ENCODE measurements at regions not wholly inside any gene's neighbourhood (a gene's known extent, or its start where the extent isn't known, plus 50 kb on each side); places are given as distances from the start of the nearest gene placed in this dataset.
"Not testable (repeated sequence)": the region's sequence is repeated elsewhere in the genome, so short reads cannot be mapped to it uniquely, and the experiment has no call there.

- ATAC-seq (no peak), DNase-seq (no peak)
These were observed 54.6 kb downstream of the DKK1 start for GRCh38 chr10:52368725-52369124.

GRCh38 chr10:52374207-52374606 is 60.1 kb downstream of the DKK1 start:
- not testable (repeated sequence) for DNase-seq, ATAC-seq

GRCh38 chr10:52376694-52377354 is 62.7 kb downstream of the DKK1 start:
- DNase-seq: no peak
- ATAC-seq: no peak

GRCh38 chr10:52378124-52378523 is 64.0 kb downstream of the DKK1 start:
- ATAC-seq (no peak), DNase-seq (no peak)

GRCh38 chr10:52379287-52379686 is 65.2 kb downstream of the DKK1 start:
- ATAC-seq (no peak), DNase-seq (no peak)

GRCh38 chr10:52383088-52383487 is 69.0 kb downstream of the DKK1 start:
- DNase-seq (no peak), ATAC-seq (no peak)

- ATAC-seq (no peak), DNase-seq (no peak)
These were observed 73.7 kb downstream of the DKK1 start for GRCh38 chr10:52387744-52388143.

GRCh38 chr10:52390388-52390787 is 76.3 kb downstream of the DKK1 start:
- no peak for ATAC-seq
- no peak for DNase-seq

GRCh38 chr10:52391927-52392602 is 78.0 kb downstream of the DKK1 start:
- DNase-seq (no peak), ATAC-seq (no peak)

- no peak for DNase-seq
- ATAC-seq: no peak
These were observed 80.2 kb downstream of the DKK1 start for GRCh38 chr10:52394246-52394645.

- ATAC-seq (no peak), DNase-seq (no peak)
These were observed 86.5 kb downstream of the DKK1 start for GRCh38 chr10:52400562-52400961.

- not testable (repeated sequence) for DNase-seq
These were observed 89.7 kb downstream of the DKK1 start for GRCh38 chr10:52403801-52404200.

GRCh38 chr10:52409195-52409594 is 95.1 kb downstream of the DKK1 start:
- ATAC-seq (no peak), DNase-seq (no peak)

More at GRCh38 chr10:52403801-52404200, 89.7 kb downstream of the DKK1 start:
- ATAC-seq: not testable (repeated sequence)

- no peak for ATAC-seq
- DNase-seq: no peak
These were observed 95.8 kb downstream of the DKK1 start for GRCh38 chr10:52409928-52410327.

GRCh38 chr10:52410916-52411315 is 96.8 kb downstream of the DKK1 start:
- DNase-seq: no peak
- no peak for ATAC-seq

- ATAC-seq (no peak), DNase-seq (no peak)
These were observed 105.2 kb downstream of the DKK1 start for GRCh38 chr10:52419281-52419680.

- ATAC-seq (no peak), DNase-seq (no peak)
These were observed 106.6 kb downstream of the DKK1 start for GRCh38 chr10:52420656-52421055.

GRCh38 chr10:52423369-52423768 is 109.3 kb downstream of the DKK1 start:
- DNase-seq (no peak), ATAC-seq (no peak)

GRCh38 chr10:52424341-52424740 is 110.3 kb downstream of the DKK1 start:
- no peak for ATAC-seq
- DNase-seq: no peak

- no peak for ATAC-seq
- DNase-seq: no peak
These were observed 120.7 kb downstream of the DKK1 start for GRCh38 chr10:52434734-52435133.

- ATAC-seq (no peak), DNase-seq (no peak)
These were observed 122.6 kb downstream of the DKK1 start for GRCh38 chr10:52436664-52437063.

GRCh38 chr10:52437205-52437646 is 123.1 kb downstream of the DKK1 start:
- ATAC-seq (no peak), DNase-seq (no peak)

- DNase-seq (no peak), ATAC-seq (no peak)
These were observed 124.0 kb downstream of the DKK1 start for GRCh38 chr10:52438119-52438518.

Data from stimulated activated naive CD8-positive, alpha-beta T cell treated with anti-CD3 and anti-CD28 coated beads, Interleukin-15, Interleukin-2, amounts not matched to agents 100 U/mL and 50 U/mL, for 24 hours (primary cell).